Prostate gland (tissue), 2 donors: ENCODE measurements at regions not wholly inside any gene's neighbourhood (a gene's known extent, or its start where the extent isn't known, plus 50 kb on each side); places are given as distances from the start of the nearest gene placed in this dataset.

Experiments
- CTCF ChIP-seq, 4 experiments: fragments of 200-600 bp in 2 of 4; fragments of 450-650 bp in 2 of 4; sonication (generic) in 2 of 4; IDR thresholded peaks; 1 replicate in 3 of 4; 2 replicates in 1 of 4; pipeline ENCODE4 v1.5.1; 2016 to 2019; ENCODE audit warnings: antibody characterized with exemption in 4 of 4, mild to moderate bottlenecking in 2 of 4, moderate library complexity in 2 of 4
- POLR2A ChIP-seq: fragments of 450-650 bp; IDR thresholded peaks from one replicate; pipeline ENCODE4 v1.6.1; 2016; ENCODE audit warnings: antibody characterized with exemption, mild to moderate bottlenecking
- POLR2AphosphoS5 ChIP-seq: sonication (generic); formaldehyde crosslinking; IDR thresholded peaks from one replicate; pipeline ENCODE4 v1.6.1; 2017; ENCODE audit warnings: antibody characterized with exemption

- TF ChIP-seq CTCF (IDR thresholded peaks at IDR 0.05) (no peak), POLR2A (no peak), POLR2AphosphoS5 (no peak)
These were observed 326.5 kb upstream of the SLC39A10 start for GRCh38 chr2:195330513-195330956.
